Calu3 (cell line): ENCODE measurements at regions not wholly inside any gene's neighbourhood (a gene's known extent, or its start where the extent isn't known, plus 50 kb on each side); places are given as distances from the start of the nearest gene placed in this dataset.

Experiments used
- BruUV-seq: library from RNA; stranded (reverse); fragments of 400-500 nt; replicated peaks from 2 replicates; lab custom pipeline; 2021; lab: Mats Ljungman, UMichigan
- CTCF ChIA-PET: fragments of 300-600 bp; sonication (Branson Sonifier 250); formaldehyde crosslinking; loops from one replicate; lab custom pipeline; 2022; ENCODE audit warnings: antibody characterized with exemption; lab: Charles Lee
- DNase-seq: peaks from one replicate; pipeline ENCODE4 v3.0.0; 2022
- H3K27ac Mint-ChIP-seq: one replicate; pipeline ENCODE4 v1.8.0; 2022; ENCODE audit warnings: mixed read lengths; ENCODE audit not compliant: unreplicated experiment
- H3K27me3 Mint-ChIP-seq: one replicate; pipeline ENCODE4 v1.8.0; 2022; ENCODE audit warnings: mixed read lengths; ENCODE audit not compliant: unreplicated experiment
- H3K36me3 Mint-ChIP-seq: one replicate; pipeline ENCODE4 v1.8.0; 2022; ENCODE audit warnings: mild to moderate bottlenecking, moderate library complexity, mixed read lengths; ENCODE audit not compliant: insufficient read depth, unreplicated experiment
- H3K4me1 Mint-ChIP-seq: one replicate; pipeline ENCODE4 v1.8.0; 2022; ENCODE audit warnings: mild to moderate bottlenecking, low read depth, mixed read lengths; ENCODE audit not compliant: unreplicated experiment
- H3K4me3 Mint-ChIP-seq: one replicate; pipeline ENCODE4 v1.8.0; 2022; ENCODE audit warnings: mild to moderate bottlenecking, low read depth, moderate library complexity, mixed read lengths; ENCODE audit not compliant: unreplicated experiment
- H3K9me3 Mint-ChIP-seq: one replicate; pipeline ENCODE4 v1.8.0; 2022; ENCODE audit warnings: low read depth, mixed read lengths; ENCODE audit not compliant: unreplicated experiment
- intact Hi-C: fragments of 100-400 bp; cut with micrococcal nuclease; formaldehyde crosslinking; loops from one replicate; pipeline ENCODE4 v1.10.0; 2022; ENCODE audit not compliant: unreplicated experiment
- TF ChIP-seq, protein P1 (sequence below): fragments of 200-600 bp; IDR thresholded peaks from one replicate; pipeline ENCODE4 v1.8.0; 2022; ENCODE audit warnings: antibody characterized with exemption; ENCODE audit not compliant: unreplicated experiment

DNA sequence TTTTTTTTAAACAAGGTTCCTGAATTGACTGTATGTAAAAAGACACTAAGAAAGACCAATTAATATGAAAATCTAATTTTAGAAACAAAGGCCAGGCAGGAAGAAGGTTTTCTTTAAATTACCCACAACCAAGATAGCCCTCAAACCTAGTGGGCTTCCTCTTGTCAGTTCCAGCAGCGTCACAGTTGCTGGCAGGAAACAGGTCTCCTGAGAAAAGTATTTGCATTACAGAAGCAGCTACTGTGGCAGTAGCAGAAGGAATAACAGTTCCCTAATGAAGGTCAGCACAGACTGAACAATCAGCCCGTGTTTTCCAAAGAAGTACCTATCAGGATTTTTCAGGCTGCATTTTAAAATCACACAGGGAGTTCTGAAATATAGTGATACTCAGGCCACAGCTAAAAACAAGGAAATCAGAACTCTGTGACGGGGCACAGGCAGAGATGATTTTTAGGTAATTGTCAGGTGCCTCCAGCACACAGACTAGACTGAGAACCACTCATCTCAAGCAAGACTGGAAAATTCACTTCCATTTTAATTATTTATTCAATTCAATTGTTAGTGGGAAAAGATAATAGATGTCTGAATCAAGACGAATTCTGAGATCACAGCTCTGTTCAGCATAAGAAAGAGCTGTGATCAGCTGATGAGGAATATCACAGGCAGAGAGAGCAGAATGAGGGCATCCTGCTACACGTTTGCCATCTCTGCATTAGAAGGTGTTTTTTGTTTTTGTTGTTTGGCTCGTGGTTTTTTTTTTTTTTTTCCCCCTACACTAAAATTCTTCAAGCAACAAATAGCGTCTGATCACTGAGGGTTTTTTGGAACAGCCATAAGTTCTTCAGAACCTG lies 230.5 kb upstream of the KHDRBS2 start:
- Mint-ChIP-seq H3K27me3 (no peaks in the 10 kb centered on the region), H3K27ac (no peak overlapping the region), H3K36me3 (no peaks in the 10 kb centered on the region), H3K4me3 (no peak overlapping the region), H3K9me3 (peaks cover 8% of the 10 kb centered on the region), H3K4me1 (no peaks in the 10 kb centered on the region)
- intact Hi-C loops = no loop called here
- BruUV-seq = no TSS peak
- TF ChIP-seq, protein P1, sequence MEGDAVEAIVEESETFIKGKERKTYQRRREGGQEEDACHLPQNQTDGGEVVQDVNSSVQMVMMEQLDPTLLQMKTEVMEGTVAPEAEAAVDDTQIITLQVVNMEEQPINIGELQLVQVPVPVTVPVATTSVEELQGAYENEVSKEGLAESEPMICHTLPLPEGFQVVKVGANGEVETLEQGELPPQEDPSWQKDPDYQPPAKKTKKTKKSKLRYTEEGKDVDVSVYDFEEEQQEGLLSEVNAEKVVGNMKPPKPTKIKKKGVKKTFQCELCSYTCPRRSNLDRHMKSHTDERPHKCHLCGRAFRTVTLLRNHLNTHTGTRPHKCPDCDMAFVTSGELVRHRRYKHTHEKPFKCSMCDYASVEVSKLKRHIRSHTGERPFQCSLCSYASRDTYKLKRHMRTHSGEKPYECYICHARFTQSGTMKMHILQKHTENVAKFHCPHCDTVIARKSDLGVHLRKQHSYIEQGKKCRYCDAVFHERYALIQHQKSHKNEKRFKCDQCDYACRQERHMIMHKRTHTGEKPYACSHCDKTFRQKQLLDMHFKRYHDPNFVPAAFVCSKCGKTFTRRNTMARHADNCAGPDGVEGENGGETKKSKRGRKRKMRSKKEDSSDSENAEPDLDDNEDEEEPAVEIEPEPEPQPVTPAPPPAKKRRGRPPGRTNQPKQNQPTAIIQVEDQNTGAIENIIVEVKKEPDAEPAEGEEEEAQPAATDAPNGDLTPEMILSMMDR = no peak
- DNase-seq = no peak
- CTCF ChIA-PET = no interaction called here

DNA sequence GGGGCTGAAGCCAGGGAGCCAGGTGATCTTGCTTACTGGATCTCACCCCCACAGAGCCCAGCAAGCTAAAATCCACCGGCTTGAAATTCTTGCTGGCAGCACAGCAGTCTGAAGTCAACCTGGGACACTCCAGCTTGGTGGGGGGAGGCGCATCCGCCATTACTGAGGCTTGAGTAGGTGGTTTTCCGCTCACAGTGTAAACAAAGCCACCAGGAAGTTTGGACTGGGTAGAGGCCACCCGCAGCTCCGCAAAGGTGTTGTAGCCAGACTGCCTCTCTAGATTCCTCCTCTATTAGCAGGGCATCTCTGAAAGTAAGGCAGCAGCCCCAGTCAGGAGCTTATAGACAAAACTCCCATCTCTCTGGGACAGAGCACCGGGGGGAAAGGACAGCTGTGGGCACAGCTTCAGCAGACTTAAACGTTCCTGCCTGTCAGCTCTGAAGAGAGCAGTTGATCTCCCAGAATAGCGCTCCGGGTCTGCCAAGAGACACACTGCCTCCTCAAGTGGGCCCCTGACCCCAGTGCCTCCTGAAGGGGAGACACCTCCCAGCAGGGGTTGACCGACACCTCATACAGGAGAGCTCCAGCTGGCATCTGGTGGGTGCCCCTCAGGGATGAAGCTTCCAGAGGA lies 206.3 kb upstream of the KHDRBS2 start:
- CTCF ChIA-PET = no interaction called here
- H3K27ac Mint-ChIP-seq = no peak overlapping the region
- DNase-seq = no peak
- H3K9me3 Mint-ChIP-seq = peaks cover 24% of the 10 kb centered on the region
- intact Hi-C loops = no loop called here
- no TSS peak for BruUV-seq
- no peaks in the 10 kb centered on the region for H3K36me3 Mint-ChIP-seq
- TF ChIP-seq, protein P1 = no peak
- H3K4me3 Mint-ChIP-seq = no peak overlapping the region
- H3K27me3 Mint-ChIP-seq = no peaks in the 10 kb centered on the region
- no peaks in the 10 kb centered on the region for H3K4me1 Mint-ChIP-seq

DNA sequence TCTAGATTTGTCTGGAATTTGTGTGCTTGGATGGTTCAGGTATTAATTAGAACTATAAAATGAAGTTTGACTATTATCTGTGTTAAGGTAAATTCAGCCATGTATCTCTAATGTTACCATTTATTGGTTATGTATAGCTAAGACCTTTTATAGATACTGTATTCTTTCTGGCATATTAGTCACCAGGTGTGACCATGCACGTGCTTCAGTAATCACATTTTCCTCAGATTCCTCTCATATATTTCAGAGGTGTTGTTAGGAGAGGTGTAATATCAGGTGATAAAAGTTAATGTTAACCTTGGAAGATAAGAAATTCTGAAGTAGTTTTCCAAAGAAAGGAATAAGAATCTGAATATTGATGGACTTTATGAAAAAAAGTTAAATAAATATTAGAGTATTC lies 194.5 kb upstream of the KHDRBS2 start:
- Mint-ChIP-seq H3K9me3 (no peaks in the 10 kb centered on the region), H3K4me1 (no peaks in the 10 kb centered on the region), H3K36me3 (no peaks in the 10 kb centered on the region), H3K27ac (no peak overlapping the region), H3K4me3 (no peak overlapping the region), H3K27me3 (no peaks in the 10 kb centered on the region)
- CTCF ChIA-PET = no interaction called here
- TF ChIP-seq, protein P1 = no peak
- intact Hi-C loops = no loop called here
- BruUV-seq = no TSS peak
- no peak for DNase-seq

DNA sequence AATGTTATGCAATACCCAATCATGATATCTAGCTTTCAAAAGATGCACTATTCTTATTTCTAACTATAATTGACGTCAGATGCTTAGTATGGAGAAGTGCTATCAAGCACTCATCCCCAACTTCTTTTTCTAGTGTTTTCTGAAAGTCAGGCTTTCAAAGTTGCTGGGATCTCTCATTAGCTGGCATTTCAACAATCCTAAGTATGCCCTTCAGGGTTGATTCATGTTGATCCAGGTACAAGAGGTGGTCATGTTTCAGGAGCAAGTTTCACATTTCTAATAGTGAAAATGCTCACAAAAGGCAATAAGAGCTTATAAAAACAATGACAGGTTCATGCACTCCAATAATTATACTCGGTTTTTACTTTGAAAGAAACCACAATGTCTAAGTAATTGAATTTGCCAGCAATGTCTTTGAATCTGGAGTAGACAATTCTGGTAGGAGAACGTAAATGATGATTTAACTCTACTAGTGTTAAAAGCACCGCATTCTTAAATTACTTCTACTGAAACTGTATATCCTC lies 193.7 kb upstream of the KHDRBS2 start:
- DNase-seq = no peak
- BruUV-seq = no TSS peak

More for the DNA sequence above, 193.7 kb upstream of the KHDRBS2 start:
- Mint-ChIP-seq H3K4me3 (no peak overlapping the region), H3K27me3 (no peaks in the 10 kb centered on the region), H3K4me1 (no peaks in the 10 kb centered on the region), H3K9me3 (no peaks in the 10 kb centered on the region), H3K27ac (no peak overlapping the region), H3K36me3 (no peaks in the 10 kb centered on the region)
- intact Hi-C loops = no loop called here
- TF ChIP-seq, protein P1 = no peak
- CTCF ChIA-PET = no interaction called here
